SU-DHL-6 (cell line): ENCODE measurements at regions not wholly inside any gene's neighbourhood (a gene's known extent, or its start where the extent isn't known, plus 50 kb on each side); places are given as distances from the start of the nearest gene placed in this dataset.

Source experiments
- H2AFZ ChIP-seq: fragments of 200-600 bp; sonication (generic); 2 replicates; pipeline ENCODE4 v1.6.1; 2014; ENCODE audit warnings: low read depth, mild to moderate bottlenecking, moderate library complexity, mixed read lengths, antibody characterized with exemption, low read length; ENCODE audit not compliant: severe bottlenecking
- H3F3A ChIP-seq: fragments of 200-600 bp; shearing (Covaris generic); 2 replicates; pipeline ENCODE4 v1.6.0; 2016; ENCODE audit warnings: antibody characterized with exemption, mild to moderate bottlenecking; ENCODE audit not compliant: insufficient read depth
- H3K27ac ChIP-seq: fragments of 200-600 bp; sonication (generic); 2 replicates; pipeline ENCODE4 v1.5.1; 2016; ENCODE audit warnings: low read depth, mild to moderate bottlenecking, low read length, moderate library complexity, mixed read lengths
- H3K27me3 ChIP-seq: fragments of 200-600 bp; sonication (generic), shearing (Covaris generic); 2 replicates; pipeline ENCODE4 v1.6.0; 2014; ENCODE audit warnings: mild to moderate bottlenecking, low read length
- H3K36me3 ChIP-seq: fragments of 200-600 bp; sonication (generic); 2 replicates; pipeline ENCODE4 v1.6.1; 2014; ENCODE audit warnings: mild to moderate bottlenecking, low read length, mixed read lengths
- H3K4me2 ChIP-seq: fragments of 300-600, 200-600 bp; shearing (Covaris generic), sonication (generic); 2 replicates; pipeline ENCODE4 v1.6.0; 2014; ENCODE audit warnings: low read length, low read depth, mild to moderate bottlenecking; ENCODE audit not compliant: poor library complexity, severe bottlenecking
- H3K4me3 ChIP-seq: fragments of 200-600 bp; sonication (generic); 2 replicates; pipeline ENCODE4 v1.5.1; 2014; ENCODE audit warnings: antibody characterized with exemption, low read length, mild to moderate bottlenecking, mixed read lengths; ENCODE audit not compliant: insufficient read depth, poor library complexity, severe bottlenecking
- H3K79me2 ChIP-seq: fragments of 200-600 bp; sonication (generic); 2 replicates; pipeline ENCODE4 v1.6.1; 2014; ENCODE audit warnings: mild to moderate bottlenecking, low read length, moderate library complexity; ENCODE audit not compliant: insufficient read depth
- H3K9ac ChIP-seq: fragments of 200-600 bp; sonication (generic); 2 replicates; pipeline ENCODE4 v1.7.0; 2014; ENCODE audit warnings: mild to moderate bottlenecking, low read length
- H3K9me2 ChIP-seq: fragments of 200-600 bp; sonication (generic); replicated peaks from 2 replicates; pipeline ENCODE4 v1.6.1; 2014; ENCODE audit warnings: low read length; ENCODE audit not compliant: insufficient read depth
- H3K9me3 ChIP-seq: fragments of 200-600 bp; sonication (generic); 2 replicates; pipeline ENCODE4 v1.6.1; 2014; ENCODE audit warnings: low read length, mixed read lengths; ENCODE audit not compliant: insufficient read depth
- H4K20me1 ChIP-seq: fragments of 200-600 bp; sonication (generic); 2 replicates; pipeline ENCODE4 v1.6.1; 2014; ENCODE audit warnings: low read depth, mild to moderate bottlenecking, antibody characterized with exemption, low read length, moderate library complexity, mixed read lengths
- CTCF ChIP-seq: fragments of 200-600 bp; sonication (generic); IDR thresholded peaks from one replicate; pipeline ENCODE4 v1.5.1; 2017; ENCODE audit warnings: antibody characterized with exemption, mild to moderate bottlenecking, low read length, moderate library complexity; ENCODE audit not compliant: insufficient read depth, poor library complexity, severe bottlenecking
- EZH2phosphoT487 ChIP-seq: fragments of 200-600 bp; sonication (generic), shearing (Covaris generic); conservative IDR thresholded peaks from 2 replicates; pipeline ENCODE4 v1.6.1; 2018; ENCODE audit warnings: mild to moderate bottlenecking, antibody characterized with exemption, low read length, moderate library complexity, mixed read lengths

GRCh38 chr3:194077602-194078001 lies 58.3 kb upstream of the HES1 start:
- Histone ChIP-seq H4K20me1 (no peaks in the 10 kb centered on the region), H3K9me2 (no peaks in the 10 kb centered on the region), H3K4me2 (no peak overlapping the region), H3K27me3 (no peaks in the 10 kb centered on the region), H3K27ac (no peak overlapping the region), H3K79me2 (no peaks in the 10 kb centered on the region), H3K4me3 (no peak overlapping the region), H3K9me3 (no peaks in the 10 kb centered on the region), H3K36me3 (no peaks in the 10 kb centered on the region), H3K9ac (no peak overlapping the region), H3F3A (peaks cover 10% of the 10 kb centered on the region), H2AFZ (no peak overlapping the region)
- TF ChIP-seq CTCF (no peak), EZH2phosphoT487 (no peak)

GRCh38 chr3:194078045-194078821 lies 57.7 kb upstream of the HES1 start:
- no peaks in the 10 kb centered on the region for H3K9me3 ChIP-seq
- H3K4me3 ChIP-seq: no peak overlapping the region
- peaks cover 9% of the 10 kb centered on the region for H3F3A ChIP-seq
- no peak overlapping the region for H3K4me2 ChIP-seq
- no peaks in the 10 kb centered on the region for H3K9me2 ChIP-seq
- H3K9ac ChIP-seq: no peak overlapping the region
- H3K79me2 ChIP-seq: no peaks in the 10 kb centered on the region
- H4K20me1 ChIP-seq: no peaks in the 10 kb centered on the region
- H3K27ac ChIP-seq: no peak overlapping the region
- TF ChIP-seq CTCF (no peak), EZH2phosphoT487 (no peak)
- no peaks in the 10 kb centered on the region for H3K36me3 ChIP-seq
- H2AFZ ChIP-seq: no peak overlapping the region
- no peaks in the 10 kb centered on the region for H3K27me3 ChIP-seq

- no peak overlapping the region for H2AFZ ChIP-seq
- no peaks in the 10 kb centered on the region for H3K79me2 ChIP-seq
- no peak overlapping the region for H3K9ac ChIP-seq
- no peaks in the 10 kb centered on the region for H3K9me3 ChIP-seq
- no peak overlapping the region for H3K4me3 ChIP-seq
- no peak overlapping the region for H3K4me2 ChIP-seq
- TF ChIP-seq EZH2phosphoT487: no peak
- TF ChIP-seq CTCF: no peak
- H3K9me2 ChIP-seq: no peaks in the 10 kb centered on the region
- H4K20me1 ChIP-seq: no peaks in the 10 kb centered on the region
- no peak overlapping the region for H3K27ac ChIP-seq
- H3F3A ChIP-seq: peaks cover 2% of the 10 kb centered on the region; the same call in 1 of the 2 replicates
- H3K36me3 ChIP-seq: no peaks in the 10 kb centered on the region
- no peaks in the 10 kb centered on the region for H3K27me3 ChIP-seq
These were observed 56.2 kb upstream of the HES1 start for GRCh38 chr3:194079702-194080172.
